ENCODE measurements at regions not wholly inside any gene's neighbourhood (a gene's known extent, or its start where the extent isn't known, plus 50 kb on each side); places are given as distances from the start of the nearest gene placed in this dataset.

GRCh38 chr10:10684972-10685371 lies 332.7 kb upstream of the CELF2 start:
- H3K4me3 ChIP-seq (replicated peaks in 1 of 2; ENCODE audit: low read depth in 2 of 2, low read length in 2 of 2), result no peak overlapping the region
- TF ChIP-seq CTCF (IDR thresholded peaks at IDR 0.05; ENCODE audit: low read depth, low read length), result no peak
- DNase-seq (ENCODE audit: low read depth in 2 of 2), result no peak

- DNase-seq (ENCODE audit: low read depth in 2 of 2), result no peak
- no peak for TF ChIP-seq CTCF (IDR thresholded peaks at IDR 0.05; ENCODE audit: low read depth, low read length)
- H3K4me3 ChIP-seq (replicated peaks in 1 of 2; ENCODE audit: low read depth in 2 of 2, low read length in 2 of 2), result no peak overlapping the region
Observed at GRCh38 chr10:10685566-10685965, 332.1 kb upstream of the CELF2 start.

GRCh38 chr10:10687751-10688150 lies 329.9 kb upstream of the CELF2 start:
- no peak for TF ChIP-seq CTCF (IDR thresholded peaks at IDR 0.05; ENCODE audit: low read depth, low read length)
- H3K4me3 ChIP-seq (replicated peaks in 1 of 2; ENCODE audit: low read depth in 2 of 2, low read length in 2 of 2), result no peak overlapping the region
- no peak for DNase-seq (ENCODE audit: low read depth in 2 of 2)

GRCh38 chr10:10699427-10699826 lies 318.2 kb upstream of the CELF2 start:
- no peak for TF ChIP-seq CTCF (IDR thresholded peaks at IDR 0.05; ENCODE audit: low read depth, low read length)
- no peak for DNase-seq (ENCODE audit: low read depth in 2 of 2)
- H3K4me3 ChIP-seq (replicated peaks in 1 of 2; ENCODE audit: low read depth in 2 of 2, low read length in 2 of 2), result no peak overlapping the region

- TF ChIP-seq CTCF (IDR thresholded peaks at IDR 0.05; ENCODE audit: low read depth, low read length), result no peak
- DNase-seq (ENCODE audit: low read depth in 2 of 2), result no peak
- no peak overlapping the region for H3K4me3 ChIP-seq (replicated peaks in 1 of 2; ENCODE audit: low read depth in 2 of 2, low read length in 2 of 2)
Observed at GRCh38 chr10:10701084-10701611, 316.5 kb upstream of the CELF2 start.

- no peak for DNase-seq (ENCODE audit: low read depth in 2 of 2)
- H3K4me3 ChIP-seq (replicated peaks in 1 of 2; ENCODE audit: low read depth in 2 of 2, low read length in 2 of 2), result no peak overlapping the region
- TF ChIP-seq CTCF (IDR thresholded peaks at IDR 0.05; ENCODE audit: low read depth, low read length), result no peak
Observed at GRCh38 chr10:10702211-10702610, 315.5 kb upstream of the CELF2 start.

GRCh38 chr10:10703382-10703781 lies 314.3 kb upstream of the CELF2 start:
- TF ChIP-seq CTCF (IDR thresholded peaks at IDR 0.05; ENCODE audit: low read depth, low read length), result no peak
- no peak for DNase-seq (ENCODE audit: low read depth in 2 of 2)

More at GRCh38 chr10:10703382-10703781, 314.3 kb upstream of the CELF2 start:
- no peak overlapping the region for H3K4me3 ChIP-seq (replicated peaks in 1 of 2; ENCODE audit: low read depth in 2 of 2, low read length in 2 of 2)
